ENCODE measurements at regions not wholly inside any gene's neighbourhood (a gene's known extent, or its start where the extent isn't known, plus 50 kb on each side); places are given as distances from the start of the nearest gene placed in this dataset.
"Not testable (repeated sequence)": the region's sequence is repeated elsewhere in the genome, so short reads cannot be mapped to it uniquely, and the experiment has no call there.

DNA sequence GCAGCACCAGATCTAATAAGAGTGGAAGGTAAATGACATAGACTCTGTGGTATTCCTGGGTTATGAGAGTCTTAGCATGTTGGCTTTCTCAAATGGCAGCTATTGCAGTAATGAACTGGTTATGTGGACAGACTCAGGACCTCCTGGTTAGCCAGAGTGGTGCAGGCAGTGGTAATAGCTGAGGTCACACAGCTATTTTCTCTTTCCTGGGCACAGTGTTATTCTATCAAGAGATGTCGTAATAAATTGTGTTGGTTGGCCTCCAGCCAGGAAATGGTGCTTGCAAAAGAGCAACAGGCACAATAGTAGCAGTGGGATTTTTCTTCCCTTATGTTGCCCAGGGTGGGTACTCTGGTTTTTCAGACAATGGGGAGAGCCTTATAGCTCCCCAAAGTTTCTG, 279.2 kb upstream of the FGF16 start:
- no peak for DNase-seq

DNA sequence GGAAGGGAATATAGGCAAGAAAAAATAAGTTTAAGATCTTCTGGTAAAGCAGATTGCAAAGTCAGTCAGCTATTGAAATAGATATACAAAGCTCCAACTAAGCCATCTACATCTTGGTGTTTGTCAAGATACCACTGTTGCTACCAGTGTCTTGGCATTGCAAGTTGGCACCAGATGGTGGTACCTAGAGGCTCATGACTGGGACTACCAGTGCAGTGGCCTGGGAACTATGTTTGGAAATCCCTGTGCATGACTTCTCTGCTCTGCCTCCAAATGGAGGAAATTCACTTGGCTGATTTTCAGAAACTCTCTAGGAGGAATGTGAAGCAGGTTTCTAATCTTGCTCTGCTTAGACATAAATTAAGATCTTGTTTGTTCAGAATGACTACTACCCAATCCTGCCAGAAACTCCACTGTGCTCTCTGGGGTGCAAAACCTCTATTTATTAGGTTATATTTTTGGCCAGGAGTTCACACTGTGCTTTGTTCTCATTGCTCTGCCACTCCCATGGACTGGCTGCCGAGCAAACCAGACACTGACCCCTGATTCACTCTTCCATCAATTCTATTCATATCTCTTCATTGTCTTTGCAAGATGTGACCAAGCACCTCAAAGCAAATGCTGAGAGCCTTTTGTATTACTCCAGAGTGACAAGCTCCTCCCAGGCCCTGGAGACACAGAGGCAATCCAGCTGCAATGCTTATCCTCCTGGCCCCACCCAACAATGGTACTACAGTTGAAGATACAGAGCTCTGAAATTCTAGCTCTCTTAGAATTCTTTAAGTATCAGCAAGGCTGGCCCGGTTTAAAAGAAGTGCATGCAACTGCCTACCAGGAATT, 272.3 kb upstream of the FGF16 start:
- DNase-seq = no peak

DNA sequence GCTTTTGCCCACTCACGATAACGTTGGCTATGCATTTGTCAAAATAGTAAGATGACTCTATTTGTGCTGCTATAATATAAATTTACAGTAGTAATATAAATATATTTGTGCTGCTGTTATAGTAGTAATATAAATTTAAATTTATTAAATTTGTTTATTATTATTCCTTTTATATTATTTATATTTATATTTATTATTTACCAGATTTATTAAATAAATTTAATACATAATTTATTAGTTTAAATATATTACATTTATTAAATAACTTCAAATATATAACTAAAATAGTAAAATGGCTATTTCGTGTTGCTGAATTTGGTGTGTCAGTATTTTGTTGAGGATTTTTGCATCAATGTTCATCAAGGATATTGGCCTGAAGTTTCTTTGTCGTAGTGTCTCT, 246.5 kb upstream of the FGF16 start:
- no peak for DNase-seq

DNA sequence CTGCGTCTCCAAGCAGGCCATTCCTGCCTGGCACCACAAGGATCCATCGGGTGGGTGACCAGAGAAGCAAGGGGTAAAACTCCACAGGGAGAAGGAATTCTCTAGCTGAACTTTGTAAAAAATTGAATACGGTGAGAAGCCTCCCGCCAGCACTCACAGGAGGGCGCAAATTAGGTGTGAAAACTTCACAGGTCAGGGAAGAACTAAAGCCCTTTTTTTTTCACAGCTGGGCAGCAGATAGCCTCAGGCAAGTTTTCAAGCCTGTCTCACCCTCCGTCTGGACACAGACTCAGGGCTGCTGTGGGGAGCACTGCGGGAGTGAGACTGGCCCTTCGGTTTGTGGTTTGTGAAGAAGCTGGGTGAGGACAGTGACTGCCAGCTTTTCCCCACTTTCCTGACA, 224.1 kb upstream of the FGF16 start:
- no peak for DNase-seq

DNA sequence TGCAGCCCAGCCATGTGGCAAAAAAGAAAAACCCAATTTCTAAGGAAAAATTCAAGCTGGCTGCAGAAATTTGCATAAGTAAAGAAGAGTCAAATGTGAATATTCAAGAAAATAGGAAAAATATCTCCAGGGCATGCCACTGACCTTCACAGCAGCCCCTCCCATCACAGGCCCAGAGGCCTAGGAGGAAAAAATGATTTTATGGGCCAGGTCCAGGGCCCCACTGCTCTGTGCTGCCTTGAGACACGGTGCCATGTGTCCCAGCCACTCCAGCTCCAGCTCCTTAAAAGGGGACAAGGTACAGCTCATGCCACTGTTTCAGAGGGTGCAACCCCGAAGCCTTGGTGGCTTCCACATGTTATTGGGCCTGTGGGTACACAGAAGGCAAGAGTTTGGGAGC, 182.7 kb upstream of the FGF16 start:
- no peak for DNase-seq

DNA sequence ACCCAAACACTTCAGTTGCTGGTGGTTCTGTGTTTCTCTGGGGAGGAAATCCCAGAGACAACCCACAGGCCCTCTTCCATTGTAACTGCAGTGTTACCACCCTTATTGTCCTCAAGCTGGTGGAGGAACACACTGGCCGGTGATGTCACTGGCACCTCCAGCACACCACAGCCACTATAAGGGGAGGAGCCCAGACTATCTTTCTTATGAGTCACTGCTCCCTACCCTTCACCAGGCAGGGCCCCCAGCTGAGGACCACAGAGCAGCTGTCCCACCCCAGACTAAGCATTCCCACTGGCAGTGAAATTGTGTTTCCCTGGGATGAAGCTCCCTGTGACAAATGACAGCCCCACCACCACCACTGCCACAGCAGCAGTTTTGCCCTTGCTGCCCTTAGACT, 171.8 kb upstream of the FGF16 start:
- DNase-seq = no peak

DNA sequence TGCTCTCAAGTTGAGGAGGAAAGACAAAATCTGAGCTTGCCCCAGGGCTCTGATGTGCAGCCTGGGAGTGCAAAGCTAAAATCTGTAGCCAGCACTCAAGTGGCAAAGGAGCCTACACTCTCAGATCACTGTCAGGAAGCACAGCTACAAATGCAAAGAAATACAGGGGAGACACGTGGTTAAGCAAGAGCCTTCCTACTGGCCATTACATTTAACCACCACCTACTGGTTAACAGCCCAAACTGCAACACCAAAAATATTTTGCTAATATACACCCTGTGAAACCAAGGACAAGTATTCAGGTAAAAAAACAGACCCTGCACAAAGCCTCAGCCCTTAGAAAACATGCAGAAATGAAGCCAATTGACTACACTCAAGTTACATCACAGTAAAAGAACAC, 170.4 kb upstream of the FGF16 start:
- DNase-seq = no peak

DNA sequence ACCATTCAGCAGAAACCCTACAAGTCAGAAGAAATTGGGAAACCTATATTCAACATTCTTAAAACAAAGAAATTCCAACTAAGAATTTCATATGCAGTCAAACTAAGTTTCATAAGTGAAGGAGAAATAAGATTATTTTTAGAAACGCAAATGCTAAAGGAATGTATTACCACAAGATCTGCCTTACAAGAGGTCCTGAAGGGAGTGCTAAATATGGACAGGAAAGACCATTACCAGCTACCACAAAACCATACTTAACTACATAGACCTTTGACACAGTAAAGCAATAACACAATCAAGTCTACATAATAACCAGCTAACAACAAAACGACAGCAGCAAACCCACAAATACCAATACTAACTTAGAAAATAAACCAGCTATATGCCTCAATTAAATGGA, 169.3 kb upstream of the FGF16 start:
- no peak for DNase-seq

DNA sequence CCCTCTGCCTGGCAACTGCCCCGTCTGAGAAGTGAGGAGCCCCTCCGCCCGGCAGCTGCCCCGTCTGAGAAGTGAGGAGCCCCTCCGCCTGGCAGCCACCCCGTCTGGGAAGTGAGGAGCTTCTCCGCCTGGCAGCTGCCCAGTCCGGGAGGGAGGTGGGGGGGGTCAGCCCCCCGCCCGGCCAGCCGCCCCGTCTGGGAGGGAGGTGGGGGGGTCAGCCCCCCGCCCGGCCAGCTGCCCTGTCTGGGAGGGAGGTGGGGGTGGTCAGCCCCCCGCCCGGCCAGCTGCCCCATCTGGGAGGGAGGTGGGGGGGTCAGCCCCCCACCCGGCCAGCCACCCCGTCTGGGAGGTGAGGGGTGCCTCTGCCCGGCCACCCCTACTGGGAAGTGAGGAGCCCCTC, 167.8 kb upstream of the FGF16 start:
- not testable (repeated sequence) for DNase-seq

DNA sequence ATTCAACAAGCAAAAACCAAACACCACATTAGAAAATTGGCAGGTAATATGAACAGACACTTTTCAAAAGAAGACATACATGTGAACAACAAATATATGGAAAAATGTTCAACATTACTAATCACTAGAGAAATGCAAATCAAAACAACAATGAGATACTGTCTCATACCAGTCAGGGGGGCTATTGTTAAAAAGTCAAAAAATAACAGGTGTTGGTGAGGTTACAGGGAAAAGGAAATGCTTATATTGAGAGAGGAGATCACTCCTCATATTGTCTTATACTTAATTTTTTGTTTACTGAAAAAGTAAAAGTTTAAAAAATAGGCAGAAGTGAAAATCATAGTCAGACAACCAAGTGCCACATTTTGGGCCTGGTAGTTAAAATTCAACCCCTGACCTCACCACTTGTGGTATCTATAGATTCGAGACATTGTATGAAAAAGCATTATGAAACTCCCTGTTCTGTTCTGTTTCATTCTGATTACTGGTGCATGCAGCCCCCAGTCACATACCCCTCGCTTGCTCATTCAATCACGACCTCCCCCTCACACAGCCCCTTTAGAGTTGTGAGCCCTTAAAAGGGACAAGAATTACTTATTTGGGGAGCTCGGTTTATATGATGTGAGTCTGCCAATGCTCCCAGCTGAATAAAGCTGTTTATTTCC, 153.7 kb upstream of the FGF16 start:
- DNase-seq = no peak

DNA sequence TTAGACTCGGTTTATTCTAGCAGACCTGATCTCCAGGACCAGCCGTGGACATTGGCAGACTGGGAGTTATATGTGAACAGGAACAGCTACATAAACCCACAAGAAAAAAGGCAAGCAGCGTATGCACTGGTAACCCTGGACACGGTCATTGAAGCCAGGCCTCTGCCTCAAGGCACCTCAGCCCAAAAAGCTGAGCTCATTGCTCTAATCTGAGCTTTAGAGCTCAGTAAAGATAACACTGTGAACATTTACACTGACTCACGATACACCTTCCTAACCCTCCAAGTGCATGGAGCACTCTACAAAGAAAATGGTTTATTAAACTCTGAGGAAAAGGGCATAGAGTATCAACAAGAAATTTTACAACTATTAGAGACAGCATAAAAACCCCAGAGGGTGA, 148.9 kb upstream of the FGF16 start:
- DNase-seq = no peak

DNA sequence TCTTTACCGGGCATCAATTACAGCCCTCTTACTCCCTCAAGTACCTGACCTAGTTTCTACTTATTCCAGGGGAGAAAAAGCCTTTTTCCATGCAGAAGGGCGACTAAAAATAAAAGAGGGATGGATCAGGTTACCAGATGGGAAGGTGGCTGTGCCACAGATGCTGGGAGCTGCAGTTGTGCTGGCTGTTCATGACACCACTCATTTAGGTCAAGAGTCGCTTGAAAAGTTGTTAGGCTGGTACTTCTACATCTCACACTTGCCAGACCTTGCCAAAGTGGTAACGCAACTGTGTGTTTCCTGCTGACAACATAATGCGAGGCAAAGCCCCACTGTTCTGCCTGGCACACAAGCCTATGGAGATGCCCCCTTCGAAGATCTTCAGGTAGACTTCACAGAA, 148.4 kb upstream of the FGF16 start:
- DNase-seq = no peak

DNA sequence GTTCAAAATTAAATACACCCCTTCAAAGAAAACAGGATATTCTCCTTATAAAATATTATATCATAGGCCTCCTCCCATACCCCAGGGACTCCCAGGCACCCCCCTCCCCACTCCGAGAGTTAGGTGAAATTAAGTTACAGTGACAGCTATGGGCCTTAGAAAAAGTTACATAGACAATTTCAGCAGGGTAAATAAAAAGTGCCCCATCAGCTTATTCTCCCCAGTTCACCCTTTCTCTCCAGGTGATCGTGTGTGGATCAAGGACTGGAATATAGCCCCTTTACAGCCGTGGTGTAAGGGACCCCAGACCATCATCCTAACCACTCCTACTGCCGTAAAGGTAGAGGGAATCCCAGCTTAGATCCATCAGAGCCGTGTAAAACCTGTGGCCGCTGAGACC, 147.6 kb upstream of the FGF16 start:
- DNase-seq = no peak

DNA sequence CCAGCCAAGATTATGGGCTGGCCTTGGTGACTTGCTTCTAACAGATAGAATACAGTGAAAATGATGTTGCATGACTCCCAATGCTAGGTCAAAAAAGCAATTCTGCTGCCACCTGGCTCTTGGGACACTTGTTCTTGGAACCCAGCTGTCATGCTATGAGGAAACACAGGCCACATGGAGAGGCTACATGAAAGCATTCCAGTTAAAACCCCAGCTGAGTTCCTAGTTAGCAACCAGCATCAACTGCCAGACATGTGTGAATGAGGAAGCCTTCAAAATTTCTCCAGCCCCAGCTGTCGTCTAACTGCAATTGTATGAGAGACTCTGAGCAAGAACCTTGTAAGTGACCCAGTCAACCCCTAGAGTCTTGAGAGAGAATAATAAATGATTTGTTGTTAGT, 105.2 kb upstream of the FGF16 start:
- no peak for DNase-seq

DNA sequence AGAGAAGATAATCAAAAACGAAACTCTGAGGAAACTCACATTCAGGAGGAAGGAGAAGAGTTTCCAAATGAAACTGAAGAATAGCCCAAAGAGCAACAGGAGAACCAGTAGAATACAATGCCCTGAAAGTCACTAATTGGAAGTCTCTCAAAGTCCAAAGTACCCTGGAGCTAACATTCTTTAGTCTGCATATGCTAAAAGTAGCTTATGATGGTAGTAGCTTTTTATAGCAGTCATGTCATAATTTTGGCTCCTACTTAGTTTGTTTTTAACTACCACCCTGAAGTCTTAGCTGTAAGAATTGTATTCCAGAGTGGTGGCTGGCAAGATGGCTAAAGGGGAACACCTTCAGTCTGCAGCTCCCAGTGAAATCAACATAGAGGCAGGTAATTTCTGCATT, 100.3 kb upstream of the FGF16 start:
- DNase-seq = no peak

DNA sequence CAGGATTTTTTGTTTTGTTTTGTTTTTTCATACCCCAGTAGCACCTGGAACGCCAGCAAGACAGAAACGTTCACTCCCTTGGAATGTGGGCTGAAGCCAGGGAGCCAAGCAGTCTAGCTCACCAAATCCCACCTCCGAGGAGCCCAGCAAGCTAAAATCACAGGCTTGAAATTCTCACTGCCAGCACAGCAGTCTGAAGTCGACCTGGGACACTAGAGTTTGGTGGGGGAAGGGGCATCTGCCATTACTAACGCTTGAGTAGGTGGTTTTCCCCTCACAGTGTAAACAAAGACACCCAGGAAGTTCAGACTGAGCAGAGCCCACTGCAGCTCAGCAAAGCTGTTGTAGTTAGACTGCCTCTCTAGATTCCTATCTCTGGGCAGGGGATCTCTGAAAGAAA, 99.6 kb upstream of the FGF16 start:
- no peak for DNase-seq

DNA sequence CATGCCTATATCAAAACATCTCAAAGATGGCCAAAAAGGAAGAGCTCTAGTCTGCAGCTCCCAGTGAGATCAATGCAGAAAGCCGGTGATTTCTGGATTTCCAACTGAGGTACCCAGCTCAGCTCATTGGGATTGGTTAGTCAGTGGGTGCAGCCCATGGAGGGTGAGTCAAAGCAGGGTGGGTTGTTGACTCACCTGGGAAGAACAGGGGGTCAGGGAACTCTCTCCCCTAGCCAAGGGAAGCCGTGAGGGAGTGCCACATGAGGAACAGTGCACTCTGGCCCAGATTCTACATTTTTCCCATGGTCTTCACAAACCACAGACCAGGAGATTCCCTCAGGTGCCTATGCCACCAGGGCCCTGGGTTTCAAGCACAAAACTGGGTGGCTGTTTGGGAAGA, 57.3 kb upstream of the FGF16 start:
- no peak for DNase-seq

DNA sequence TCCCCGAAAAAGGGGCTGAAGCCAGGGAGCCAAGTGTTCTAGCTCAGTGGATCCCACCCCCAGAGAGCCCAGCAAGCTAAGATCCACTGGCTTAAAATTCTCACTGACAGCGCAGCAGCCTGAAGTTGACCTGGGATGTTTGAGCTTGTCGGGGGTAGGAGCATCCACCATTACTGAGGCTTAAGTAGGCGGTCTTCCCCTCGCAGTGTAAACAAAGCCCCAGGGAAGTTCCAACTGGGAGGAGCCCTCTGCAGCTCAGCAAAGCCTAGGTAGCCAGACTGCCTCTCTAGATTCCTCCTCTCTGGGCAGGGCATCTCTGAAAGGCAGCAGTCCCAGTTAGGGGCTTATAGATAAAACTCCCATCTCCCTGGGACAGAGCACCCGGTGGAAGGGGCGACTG, 56.8 kb upstream of the FGF16 start:
- DNase-seq = not testable (repeated sequence)

DNA sequence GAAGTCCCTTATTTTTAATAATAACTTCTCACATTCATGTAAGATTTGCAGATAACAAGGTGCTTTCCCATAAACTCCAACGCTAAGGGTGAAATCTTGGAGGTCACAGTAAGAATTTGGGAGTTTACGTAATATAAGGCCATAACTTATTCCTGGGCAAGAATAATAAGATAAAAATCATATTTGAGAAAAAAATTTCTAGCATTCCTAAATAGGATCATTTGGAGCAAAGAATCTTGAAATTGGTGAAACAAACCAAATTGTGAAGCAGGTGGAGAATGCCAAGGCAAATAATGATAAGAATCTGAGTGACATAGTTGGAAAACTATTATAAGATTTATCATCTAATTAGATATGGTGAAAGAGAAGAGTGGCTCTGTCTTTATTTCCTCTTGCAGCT, 50.4 kb upstream of the FGF16 start:
- DNase-seq = no peak
